NCI-H748 (cell line): ENCODE measurements at regions not wholly inside any gene's neighbourhood (a gene's known extent, or its start where the extent isn't known, plus 50 kb on each side); places are given as distances from the start of the nearest gene placed in this dataset.

Experiments
- DNase-seq: peaks from one replicate; lab custom pipeline; 2025; ENCODE audit not compliant: unreplicated experiment; lab: John Stamatoyannopoulos, UW

GRCh38 chr4:23269566-23269965 lies 576.8 kb downstream of the GBA3 start:
- DNase-seq = no peak

GRCh38 chr4:23268072-23268771 lies 575.5 kb downstream of the GBA3 start:
- DNase-seq = peak; percentile 22

GRCh38 chr4:23266401-23266800 lies 573.7 kb downstream of the GBA3 start:
- peak; percentile 13 for DNase-seq

GRCh38 chr4:23260511-23260910 lies 567.8 kb downstream of the GBA3 start:
- no peak for DNase-seq

DNA sequence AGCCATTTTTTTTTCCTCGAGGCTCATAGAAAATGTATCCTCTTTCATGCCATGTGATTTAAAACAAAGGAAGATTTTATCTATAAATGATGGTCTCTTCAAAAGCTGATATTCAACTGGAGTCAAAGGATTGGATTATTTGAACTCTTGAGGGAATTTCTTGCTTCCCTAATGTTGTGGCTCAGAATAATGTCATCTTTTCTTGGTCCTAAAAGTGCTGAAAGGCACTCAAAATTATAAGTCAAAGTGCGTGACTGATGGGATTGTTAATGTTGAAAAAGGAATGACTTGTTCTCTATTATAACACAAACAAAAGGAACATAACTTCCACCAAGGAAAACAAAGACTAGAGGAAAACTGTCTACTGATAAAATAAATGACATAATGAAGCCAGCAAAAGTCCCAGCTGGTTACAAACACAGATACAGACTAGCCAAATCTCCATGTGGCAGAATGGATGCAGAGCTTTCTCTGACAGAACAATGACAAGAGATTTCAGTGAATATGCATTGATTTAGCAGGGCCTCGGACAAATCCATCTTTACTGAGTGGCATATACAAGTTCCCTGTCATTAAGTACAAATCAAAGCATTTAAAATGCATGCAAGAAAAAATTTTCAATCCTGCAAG lies 552.6 kb downstream of the GBA3 start:
- no peak for DNase-seq

DNA sequence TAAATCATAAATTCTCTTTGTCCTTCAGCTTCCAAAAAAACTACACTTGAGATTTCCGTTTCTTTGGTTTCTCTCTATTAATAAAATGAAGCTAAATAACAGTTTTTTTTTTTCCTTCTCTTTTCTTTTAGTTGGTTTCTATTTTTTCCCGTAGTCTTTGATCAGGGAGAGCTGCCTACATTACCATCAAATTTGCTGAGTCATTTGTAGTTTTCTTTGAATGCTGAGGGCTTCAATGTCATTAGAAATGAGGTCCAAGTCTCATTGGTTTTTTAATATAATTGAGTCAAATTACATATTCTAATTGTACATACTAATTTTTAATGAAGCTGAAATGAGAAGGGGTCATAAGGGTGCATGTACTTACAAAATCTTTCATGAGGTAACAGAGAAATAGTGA lies 550.2 kb downstream of the GBA3 start:
- DNase-seq = no peak

- no peak for DNase-seq
Observed at GRCh38 chr4:23241408-23241807, 548.7 kb downstream of the GBA3 start.

DNA sequence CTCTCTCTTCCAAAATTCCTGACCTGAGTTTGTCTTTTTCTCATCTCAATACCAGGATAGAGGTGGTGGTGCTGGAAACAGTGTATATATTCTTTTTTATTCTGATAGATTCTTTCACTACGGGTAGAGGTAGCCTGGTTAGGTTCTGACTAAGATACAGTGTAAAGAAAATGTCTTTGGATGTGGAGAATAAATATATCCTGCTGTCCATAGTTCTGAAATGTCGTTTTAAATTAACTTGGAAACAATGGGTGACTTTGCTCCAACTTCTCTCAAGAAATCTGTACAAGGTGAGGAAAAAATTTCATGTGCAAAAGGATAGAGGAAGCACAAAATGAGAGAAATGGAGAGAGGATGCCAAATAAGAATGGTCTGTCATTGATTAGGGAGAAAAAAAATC lies 546.1 kb downstream of the GBA3 start:
- DNase-seq = no peak

- no peak for DNase-seq
Observed at GRCh38 chr4:23237771-23238170, 545.0 kb downstream of the GBA3 start.

DNA sequence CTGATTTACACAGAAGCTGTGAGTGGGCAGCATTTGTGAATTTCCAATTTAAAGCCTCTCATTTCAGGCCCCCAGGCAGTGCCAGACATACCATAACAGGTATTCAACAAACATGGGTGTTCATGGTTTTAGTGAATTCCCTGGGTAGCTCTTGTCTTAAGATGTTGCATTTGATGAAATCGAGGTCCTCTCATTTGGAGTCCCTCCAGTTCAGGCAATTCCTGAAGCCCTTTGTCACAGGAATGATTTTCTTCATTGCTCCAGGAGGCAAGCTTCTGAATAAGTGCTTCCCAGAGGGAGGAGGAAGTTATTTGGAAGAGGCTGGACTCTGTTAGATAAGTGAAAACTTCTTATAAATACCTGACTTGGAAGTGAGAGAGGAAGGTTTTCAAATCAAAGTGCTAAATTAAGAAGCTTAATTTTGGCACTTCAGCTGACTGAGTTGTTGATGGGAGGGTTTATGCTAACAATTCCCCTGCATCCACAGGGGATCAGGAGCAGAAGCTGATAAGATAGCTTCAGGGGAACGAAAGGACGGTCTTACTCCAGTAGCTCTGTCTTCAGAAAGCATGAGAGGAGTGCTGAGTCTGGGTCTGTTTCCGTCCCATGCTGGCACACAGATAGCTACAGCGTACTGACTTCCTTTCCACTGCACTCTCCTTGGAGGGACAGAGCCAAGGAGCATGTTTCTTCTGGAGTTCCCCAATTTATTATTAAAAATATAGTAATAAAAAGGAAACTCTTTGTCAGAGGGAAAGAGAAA lies 543.1 kb downstream of the GBA3 start:
- DNase-seq = no peak

DNA sequence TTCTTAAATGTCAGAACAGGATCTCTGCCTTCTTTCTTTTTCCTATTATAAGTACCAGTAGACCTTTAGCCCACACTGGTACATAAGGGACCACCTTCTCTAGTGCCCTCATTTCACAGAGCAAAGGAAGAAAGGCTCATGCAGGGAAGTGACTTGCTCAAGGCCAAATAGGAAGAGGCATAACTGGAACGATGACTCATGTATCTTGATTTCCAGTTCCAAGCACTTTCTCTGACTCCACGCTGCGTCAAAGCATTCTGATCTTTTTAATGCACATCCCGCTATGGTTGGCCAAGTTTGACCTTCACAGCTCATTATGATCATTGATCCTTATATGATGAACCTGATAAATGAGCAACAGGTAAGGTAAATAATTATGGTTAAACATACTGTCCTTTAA lies 542.0 kb downstream of the GBA3 start:
- DNase-seq = no peak

DNA sequence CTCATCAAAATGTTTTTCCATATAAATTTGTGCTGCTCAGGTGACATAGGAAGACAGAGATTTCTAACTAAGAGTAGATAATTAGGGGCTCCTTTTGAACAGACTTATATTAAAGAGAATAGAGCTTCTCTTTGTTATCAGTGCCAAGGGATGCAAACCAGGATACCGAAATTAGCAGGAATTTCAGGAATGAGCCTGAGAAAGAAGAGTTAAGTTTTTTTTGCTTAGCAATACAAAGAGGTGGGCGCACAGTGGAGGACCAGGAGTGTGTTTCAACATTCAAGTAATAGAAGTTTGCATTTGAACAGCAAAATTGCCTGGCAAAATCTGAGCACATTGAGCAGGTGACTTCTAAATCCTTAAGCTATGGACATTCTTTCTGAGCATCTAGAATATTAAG lies 541.3 kb downstream of the GBA3 start:
- DNase-seq = no peak

GRCh38 chr4:23233596-23233995 lies 540.9 kb downstream of the GBA3 start:
- DNase-seq = no peak

GRCh38 chr4:23232987-23233386 lies 540.2 kb downstream of the GBA3 start:
- no peak for DNase-seq

GRCh38 chr4:23225564-23225963 lies 532.8 kb downstream of the GBA3 start:
- DNase-seq = no peak

- no peak for DNase-seq
Observed at GRCh38 chr4:23224684-23225420, 532.1 kb downstream of the GBA3 start.

DNA sequence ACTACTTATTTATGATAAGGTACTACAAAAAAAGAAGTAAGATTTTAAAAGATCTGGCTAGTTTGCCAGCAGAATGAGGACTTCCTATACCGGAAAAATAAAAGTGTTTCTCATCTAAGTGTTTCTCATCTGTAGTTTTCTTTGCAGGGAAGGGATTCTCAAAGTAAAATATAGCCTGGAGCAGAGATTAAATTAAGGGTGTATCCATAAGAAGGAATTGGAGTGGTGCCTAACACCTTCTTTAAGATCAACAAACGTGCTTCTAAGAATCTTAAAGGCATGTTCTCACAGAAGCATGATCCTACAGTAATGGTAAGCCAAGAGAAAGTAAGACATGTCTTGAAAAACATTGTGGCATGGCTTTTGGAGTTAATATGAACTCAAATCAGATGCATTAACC lies 528.2 kb downstream of the GBA3 start:
- no peak for DNase-seq

GRCh38 chr4:23219779-23220408 lies 527.2 kb downstream of the GBA3 start:
- no peak for DNase-seq

DNA sequence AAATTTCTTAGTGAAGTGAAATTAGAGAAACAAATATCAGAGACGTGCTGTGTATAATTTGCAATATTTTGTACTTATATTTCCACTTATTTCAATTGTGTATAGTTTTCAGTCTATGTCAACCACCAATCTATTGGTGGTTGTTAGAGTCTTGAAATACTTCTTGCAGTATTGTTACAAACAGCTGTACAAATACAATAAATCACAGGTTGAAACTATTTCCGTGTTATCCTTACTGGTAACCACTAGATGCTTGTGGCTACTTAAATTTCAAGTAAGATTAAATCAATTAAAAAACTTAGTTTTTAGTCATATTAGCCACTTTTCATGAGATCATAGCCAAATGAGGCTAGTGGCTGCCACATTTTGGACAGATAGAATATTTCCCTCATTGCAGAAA lies 520.5 kb downstream of the GBA3 start:
- DNase-seq = no peak

- DNase-seq = no peak
Observed at GRCh38 chr4:23212558-23212957, 519.8 kb downstream of the GBA3 start.

GRCh38 chr4:23207059-23207458 lies 514.3 kb downstream of the GBA3 start:
- DNase-seq = no peak
